GM21529 (cell line): ENCODE measurements at regions not wholly inside any gene's neighbourhood (a gene's known extent, or its start where the extent isn't known, plus 50 kb on each side); places are given as distances from the start of the nearest gene placed in this dataset.
A peak's percentile ranks its signal among the peaks of the same experiment; 100 is the strongest.

Experiments used
- ATAC-seq: cut with Tn5 transposase; IDR thresholded peaks from one replicate; pipeline ENCODE4 v1.9.1; 2021; ENCODE audit not compliant: unreplicated experiment

- ATAC-seq: no peak
Measured at GRCh38 chr6:113317891-113318574, 539.1 kb upstream of the MARCKS start.

DNA sequence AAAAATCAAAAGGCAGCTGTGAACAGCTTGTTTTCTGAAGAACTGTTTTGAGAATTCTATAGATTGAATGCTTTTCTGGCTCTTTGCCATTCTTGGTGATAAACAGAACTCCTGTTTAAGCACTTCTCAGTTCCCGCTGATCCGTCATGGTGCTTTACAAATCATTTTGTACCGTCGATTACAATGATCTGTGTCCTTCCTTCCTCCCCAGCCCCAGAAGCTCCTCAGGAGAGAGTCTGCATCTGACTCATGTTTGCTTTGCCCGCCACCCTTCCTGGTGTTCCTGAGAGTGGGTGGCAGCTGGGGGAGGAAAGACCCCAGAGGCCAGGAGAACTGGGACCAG lies 538.6 kb upstream of the MARCKS start:
- no peak for ATAC-seq

DNA sequence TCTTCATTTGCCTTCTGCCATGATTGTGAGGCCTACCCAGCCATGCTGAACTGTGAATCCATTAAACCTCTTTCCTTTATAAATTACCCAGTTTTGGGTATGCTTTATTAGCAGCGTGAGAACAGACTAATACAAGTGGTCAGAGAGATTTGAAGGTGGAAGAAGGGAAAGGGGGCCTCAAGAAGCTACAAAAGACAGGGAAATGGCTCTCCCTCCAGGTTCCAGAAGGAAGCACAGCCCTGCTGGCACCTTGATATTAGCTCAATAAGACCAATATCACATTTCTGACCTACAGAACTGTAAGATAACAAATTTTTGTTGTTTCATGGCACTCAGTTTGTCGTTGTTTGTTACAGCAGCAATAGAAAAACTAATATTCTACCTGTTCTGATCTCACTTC lies 536.5 kb upstream of the MARCKS start:
- ATAC-seq: no peak

DNA sequence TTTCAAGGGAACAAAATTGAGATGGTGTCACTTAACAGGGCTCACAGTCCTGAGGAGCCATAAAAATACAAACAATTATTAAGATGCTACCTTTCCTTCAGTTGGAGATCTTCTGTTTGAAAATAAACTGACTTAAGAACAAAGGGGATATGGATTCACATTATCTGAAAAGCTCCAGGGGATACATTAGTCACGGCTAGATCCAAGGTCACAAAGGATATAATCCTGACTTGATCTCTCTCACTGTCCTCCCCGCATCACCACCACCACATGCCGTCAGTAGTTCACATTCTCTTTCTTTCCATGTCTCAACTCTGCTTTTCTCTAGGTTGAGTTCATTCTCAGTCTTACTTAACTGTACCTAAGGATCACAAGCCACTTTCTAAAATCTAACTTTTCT lies 530.4 kb upstream of the MARCKS start:
- no peak for ATAC-seq

- no peak for ATAC-seq
Measured at GRCh38 chr6:113328886-113329381, 528.2 kb upstream of the MARCKS start.

DNA sequence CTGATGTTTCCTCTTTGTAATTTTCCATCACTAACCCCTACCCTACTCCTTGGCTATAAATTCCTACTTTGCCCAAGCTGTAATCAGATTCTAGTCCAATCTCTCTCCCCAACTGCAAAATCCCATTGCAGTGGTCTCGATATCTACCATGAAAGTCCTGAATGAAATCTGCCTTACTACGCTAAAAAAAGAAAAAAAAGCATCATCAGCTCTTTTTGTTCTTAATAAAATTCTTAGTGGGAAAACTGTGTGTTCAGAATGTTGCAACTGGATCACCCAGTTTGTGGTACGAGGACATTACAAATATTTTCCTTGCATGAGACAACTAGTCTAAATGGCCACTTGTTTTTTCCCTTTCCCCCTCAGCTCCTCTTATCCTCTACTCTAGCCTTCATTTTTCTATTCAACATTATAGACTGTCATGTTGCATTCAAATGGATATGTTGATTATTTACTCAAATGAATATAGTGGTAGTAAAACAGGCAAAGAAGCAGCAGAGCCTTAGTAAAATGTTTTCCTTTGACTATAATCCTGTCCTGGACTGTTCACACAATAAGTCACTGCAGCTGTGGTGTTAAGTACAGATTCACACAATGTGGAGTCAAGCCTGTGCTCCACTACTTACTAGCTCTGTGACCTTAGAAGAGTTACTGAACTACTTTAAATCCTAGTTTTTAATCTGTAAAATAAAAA lies 527.1 kb upstream of the MARCKS start:
- no peak for ATAC-seq

- ATAC-seq: no peak
Measured at GRCh38 chr6:113330636-113330946, 526.6 kb upstream of the MARCKS start.

- no peak for ATAC-seq
Measured at GRCh38 chr6:113331021-113331420, 526.1 kb upstream of the MARCKS start.

GRCh38 chr6:113338644-113339043 lies 518.5 kb upstream of the MARCKS start:
- ATAC-seq: no peak

DNA sequence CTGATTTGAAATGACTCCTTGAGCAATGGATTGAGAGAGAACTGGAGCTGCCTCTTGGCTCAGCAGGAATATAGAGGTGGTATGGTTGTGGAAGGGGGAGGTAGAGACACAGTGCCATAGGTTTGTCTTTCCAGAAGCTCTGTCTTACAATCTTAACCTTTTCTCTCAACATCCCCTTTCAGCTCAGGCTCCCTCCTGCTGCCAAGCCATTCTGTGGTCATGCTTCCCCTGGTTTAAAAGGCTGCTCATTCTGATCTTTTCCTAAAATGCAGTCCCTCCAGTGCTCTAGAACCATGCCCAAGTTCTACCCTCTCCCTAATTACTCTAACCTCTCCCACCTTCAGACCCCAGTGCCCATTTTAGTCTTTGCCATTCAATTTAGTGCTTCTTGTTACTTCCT lies 517.9 kb upstream of the MARCKS start:
- ATAC-seq: no peak

- ATAC-seq: peak; percentile 66
Measured at GRCh38 chr6:113340371-113340770, 516.8 kb upstream of the MARCKS start.

GRCh38 chr6:113343940-113344339 lies 513.2 kb upstream of the MARCKS start:
- no peak for ATAC-seq

DNA sequence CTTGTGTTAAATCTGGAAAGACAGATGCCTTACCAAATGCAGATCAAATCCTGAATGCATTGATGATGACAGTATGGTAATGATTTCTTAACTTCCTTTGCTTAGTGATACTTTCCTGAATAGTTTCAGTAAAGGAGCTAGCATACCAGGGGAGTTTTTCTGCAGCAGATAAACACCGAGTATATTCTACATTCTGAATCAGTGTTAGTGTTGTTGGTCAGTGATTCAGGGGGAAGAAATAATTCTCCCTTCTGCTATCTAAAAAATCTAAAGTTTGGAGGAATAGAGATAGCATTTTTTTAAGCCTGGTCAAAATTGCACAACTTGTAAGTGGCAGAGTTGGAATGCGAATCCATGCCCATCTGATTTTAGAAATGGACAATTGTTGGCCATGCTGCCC lies 512.2 kb upstream of the MARCKS start:
- ATAC-seq: no peak

GRCh38 chr6:113347436-113347835 lies 509.7 kb upstream of the MARCKS start:
- ATAC-seq: no peak

- no peak for ATAC-seq
Measured at GRCh38 chr6:113350461-113350860, 506.7 kb upstream of the MARCKS start.

DNA sequence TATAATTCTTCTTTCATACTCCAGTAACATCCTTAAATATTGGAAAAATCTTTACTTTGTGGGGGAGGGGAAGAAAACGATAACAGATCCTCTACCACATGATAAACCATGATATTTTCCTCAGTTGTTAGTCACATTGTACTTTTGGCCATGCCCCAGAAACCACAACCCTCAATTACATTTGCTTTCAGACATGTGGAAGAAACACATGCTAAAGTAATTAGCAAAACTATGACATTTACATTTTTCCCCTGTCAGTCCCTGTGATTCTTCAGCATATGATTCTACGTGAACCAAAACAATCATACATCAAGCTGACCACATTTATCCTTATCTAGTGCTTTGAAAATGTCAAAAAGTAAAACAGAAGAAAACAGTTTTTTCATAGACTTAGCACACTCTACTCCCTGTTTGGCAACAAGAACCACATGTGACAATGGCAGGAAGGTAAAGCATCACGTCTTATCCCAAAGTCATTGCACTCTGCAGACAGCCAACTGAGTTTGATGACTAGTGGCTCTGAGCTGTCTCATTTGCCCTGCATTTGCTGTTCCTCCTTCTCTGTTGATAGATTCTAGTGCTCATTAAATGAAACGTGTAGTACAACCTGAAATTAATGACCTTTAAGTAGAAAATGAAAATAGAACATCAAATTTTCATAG lies 505.8 kb upstream of the MARCKS start:
- no peak for ATAC-seq

GRCh38 chr6:113352029-113352801 lies 504.9 kb upstream of the MARCKS start:
- ATAC-seq: no peak

GRCh38 chr6:113352831-113353230 lies 504.3 kb upstream of the MARCKS start:
- no peak for ATAC-seq

DNA sequence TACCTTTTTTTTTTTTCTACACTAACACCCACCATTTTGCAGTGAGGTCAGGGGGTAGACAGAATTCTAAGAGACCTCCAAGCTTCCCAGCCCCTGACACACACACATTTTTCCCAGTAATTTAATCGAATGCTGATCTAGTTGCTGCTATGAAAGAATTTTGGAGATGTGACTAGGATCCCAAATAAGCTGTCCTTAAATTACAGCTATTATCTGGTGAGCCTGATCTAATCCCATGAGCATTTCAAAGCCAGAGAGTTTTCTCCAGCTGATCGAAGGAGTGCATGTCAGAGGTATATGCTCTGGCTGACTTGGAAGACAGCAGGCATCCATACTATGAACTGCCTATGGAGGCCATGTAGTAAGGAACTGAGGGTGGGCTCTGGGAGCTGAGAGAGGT lies 503.8 kb upstream of the MARCKS start:
- ATAC-seq: no peak

GRCh38 chr6:113354204-113354895 lies 502.8 kb upstream of the MARCKS start:
- no peak for ATAC-seq

DNA sequence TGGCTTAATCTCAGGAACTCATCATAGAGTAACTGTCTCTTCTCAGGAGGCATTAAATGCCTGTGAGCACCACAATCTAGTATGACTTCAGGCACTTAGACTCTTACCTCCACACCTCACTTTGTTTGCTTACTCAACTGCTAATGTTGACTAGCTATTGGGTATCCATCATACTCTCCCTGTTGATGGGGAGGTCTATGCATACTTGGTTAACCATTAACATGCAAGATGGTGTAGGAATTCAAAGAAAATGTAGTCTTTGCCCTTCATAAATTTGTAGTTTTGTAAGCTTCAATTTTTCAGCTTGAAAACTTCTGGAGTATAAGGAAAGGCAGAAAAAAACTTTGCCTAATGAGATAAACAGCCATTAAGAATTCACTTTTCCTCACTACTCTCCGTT lies 501.0 kb upstream of the MARCKS start:
- ATAC-seq: no peak
